RWPE2 (cell line): ENCODE measurements at regions not wholly inside any gene's neighbourhood (a gene's known extent, or its start where the extent isn't known, plus 50 kb on each side); places are given as distances from the start of the nearest gene placed in this dataset.

ENCODE experiments used
- ATAC-seq: fragments of 200-7000 bp; cut with Tn5 transposase; 3 replicates; pipeline ENCODE4 v1.9.1; 2021; ENCODE audit warnings: low read depth
- DNase-seq: peaks from one replicate; pipeline ENCODE4 v3.0.0-alpha.2; 2020; ENCODE audit warnings: low spot score
- H3K27ac ChIP-seq: fragments of 450-650 bp; 2 replicates; pipeline ENCODE4 v1.5.1; 2017; ENCODE audit warnings: mild to moderate bottlenecking; ENCODE audit not compliant: poor library complexity, severe bottlenecking
- H3K27me3 ChIP-seq: fragments of 250-450 bp; sonication (Bioruptor Pico); 2 replicates; pipeline ENCODE4 v1.5.1; 2021; ENCODE audit warnings: mild to moderate bottlenecking, moderate library complexity; ENCODE audit not compliant: insufficient read depth, poor library complexity, severe bottlenecking
- H3K36me3 ChIP-seq: fragments of 250-450 bp; sonication (Bioruptor Pico); 2 replicates; pipeline ENCODE4 v1.5.1; 2020; ENCODE audit warnings: low read depth, mild to moderate bottlenecking, moderate library complexity
- H3K4me1 ChIP-seq: fragments of 250-450 bp; sonication (Bioruptor Pico); 2 replicates; pipeline ENCODE4 v1.5.1; 2021; ENCODE audit warnings: mild to moderate bottlenecking, moderate library complexity; ENCODE audit not compliant: insufficient read depth, poor library complexity, severe bottlenecking
- H3K4me3 ChIP-seq: fragments of 250-450 bp; sonication (Bioruptor Pico); 2 replicates; pipeline ENCODE4 v1.5.1; 2021; ENCODE audit warnings: mild to moderate bottlenecking, moderate library complexity; ENCODE audit not compliant: severe bottlenecking
- H3K9me3 ChIP-seq: fragments of 250-450 bp; sonication (Bioruptor Pico); 2 replicates; pipeline ENCODE4 v1.5.1; 2021; ENCODE audit warnings: mild to moderate bottlenecking, moderate library complexity; ENCODE audit not compliant: severe bottlenecking
- TF ChIP-seq, protein P1 (sequence below): fragments of 450-650 bp; IDR thresholded peaks from one replicate; pipeline ENCODE4 v1.5.1; 2017; ENCODE audit warnings: mild to moderate bottlenecking, moderate library complexity; ENCODE audit not compliant: poor library complexity, severe bottlenecking

DNA sequence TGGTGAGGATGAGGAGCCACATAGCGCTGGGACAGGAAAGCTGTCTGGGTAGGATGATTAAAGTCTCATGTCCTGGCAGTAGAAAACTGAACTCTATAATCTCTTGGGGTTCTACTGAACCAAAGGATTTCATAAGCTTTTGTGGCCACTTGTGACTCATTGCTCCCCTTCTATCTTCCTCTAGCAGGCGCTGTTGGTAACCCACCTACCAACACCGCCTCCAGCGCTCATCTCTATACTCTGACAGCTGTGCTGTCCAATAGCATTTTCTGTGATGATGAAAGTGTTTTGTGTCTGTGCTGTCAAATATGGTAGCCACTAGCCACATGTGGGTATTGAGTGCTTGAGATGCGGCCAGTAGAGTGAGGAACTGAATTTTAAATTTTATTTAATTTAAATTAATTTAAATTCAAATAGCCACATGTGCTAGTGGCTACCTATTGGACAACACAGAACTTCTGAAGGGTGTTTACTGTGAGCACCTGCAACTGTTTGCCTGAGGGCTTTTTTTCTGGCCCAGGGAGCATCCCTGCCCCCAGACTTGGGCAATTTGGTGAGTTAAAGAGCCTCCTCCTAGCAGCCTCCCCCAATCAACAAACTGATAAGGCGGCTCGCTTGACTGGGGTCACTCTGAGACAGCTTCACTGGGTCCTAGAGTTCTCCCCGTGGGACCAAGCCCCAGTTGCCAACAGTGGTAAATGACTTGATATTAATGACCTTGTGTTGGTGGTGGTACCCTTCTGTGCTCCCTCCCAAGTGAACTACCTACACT lies 169.2 kb upstream of the ATP6AP2 start:
- Histone ChIP-seq H3K9me3 (no peaks in the 10 kb centered on the region), H3K4me3 (no peak overlapping the region), H3K36me3 (no peaks in the 10 kb centered on the region), H3K27me3 (no peaks in the 10 kb centered on the region), H3K4me1 (no peaks in the 10 kb centered on the region), H3K27ac (no peak overlapping the region)
- TF ChIP-seq, protein P1, sequence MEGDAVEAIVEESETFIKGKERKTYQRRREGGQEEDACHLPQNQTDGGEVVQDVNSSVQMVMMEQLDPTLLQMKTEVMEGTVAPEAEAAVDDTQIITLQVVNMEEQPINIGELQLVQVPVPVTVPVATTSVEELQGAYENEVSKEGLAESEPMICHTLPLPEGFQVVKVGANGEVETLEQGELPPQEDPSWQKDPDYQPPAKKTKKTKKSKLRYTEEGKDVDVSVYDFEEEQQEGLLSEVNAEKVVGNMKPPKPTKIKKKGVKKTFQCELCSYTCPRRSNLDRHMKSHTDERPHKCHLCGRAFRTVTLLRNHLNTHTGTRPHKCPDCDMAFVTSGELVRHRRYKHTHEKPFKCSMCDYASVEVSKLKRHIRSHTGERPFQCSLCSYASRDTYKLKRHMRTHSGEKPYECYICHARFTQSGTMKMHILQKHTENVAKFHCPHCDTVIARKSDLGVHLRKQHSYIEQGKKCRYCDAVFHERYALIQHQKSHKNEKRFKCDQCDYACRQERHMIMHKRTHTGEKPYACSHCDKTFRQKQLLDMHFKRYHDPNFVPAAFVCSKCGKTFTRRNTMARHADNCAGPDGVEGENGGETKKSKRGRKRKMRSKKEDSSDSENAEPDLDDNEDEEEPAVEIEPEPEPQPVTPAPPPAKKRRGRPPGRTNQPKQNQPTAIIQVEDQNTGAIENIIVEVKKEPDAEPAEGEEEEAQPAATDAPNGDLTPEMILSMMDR = no peak
- DNase-seq (no peak), ATAC-seq (no peak)

DNA sequence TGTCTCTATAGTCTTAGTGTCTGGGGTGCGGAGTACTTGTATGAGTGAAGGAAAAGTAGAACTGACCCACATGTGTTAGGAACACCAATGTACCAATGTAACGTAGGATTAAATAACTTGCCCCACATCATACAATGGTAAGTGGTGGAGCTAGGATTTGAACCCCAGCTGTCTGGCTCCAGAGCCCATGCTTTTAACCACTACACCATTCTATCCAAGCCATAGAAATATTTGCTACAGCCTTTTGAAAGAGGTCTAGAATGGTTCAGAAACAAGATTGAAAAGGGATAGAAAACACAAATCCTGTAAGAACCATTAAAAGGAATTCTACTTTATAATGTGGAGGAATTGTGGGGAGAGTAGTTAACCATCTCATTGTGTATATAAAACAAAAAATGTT lies 169.9 kb upstream of the ATP6AP2 start:
- Histone ChIP-seq H3K4me1 (no peaks in the 10 kb centered on the region), H3K27me3 (no peaks in the 10 kb centered on the region), H3K27ac (no peak overlapping the region), H3K36me3 (no peaks in the 10 kb centered on the region), H3K4me3 (no peak overlapping the region), H3K9me3 (no peaks in the 10 kb centered on the region)
- ATAC-seq = no peak
- TF ChIP-seq, protein P1 = no peak
- DNase-seq = no peak

DNA sequence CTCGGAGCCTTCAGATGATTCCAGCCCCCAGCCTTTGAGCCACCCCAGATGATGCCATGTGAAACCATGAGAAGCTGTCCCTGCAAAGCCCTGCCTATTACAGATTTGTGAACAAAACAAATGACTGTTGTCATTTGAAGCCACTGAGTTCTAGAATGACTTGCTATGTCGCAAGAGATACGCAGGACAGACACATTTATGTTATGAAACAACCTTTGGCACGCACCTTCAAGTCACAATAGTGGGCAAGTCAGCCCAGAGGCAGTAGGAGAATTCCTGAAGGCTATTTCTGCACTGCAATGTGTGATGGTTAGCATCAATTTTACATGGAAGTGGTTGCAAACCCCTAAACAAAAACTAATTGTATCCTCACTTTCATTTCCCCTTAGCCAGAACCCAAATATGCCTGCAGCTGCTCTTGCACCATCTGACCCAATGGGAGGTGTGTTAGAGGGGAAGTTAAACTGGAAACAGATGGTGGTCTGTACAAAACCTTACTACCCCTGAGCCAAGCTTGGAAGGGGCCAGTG lies 174.4 kb upstream of the ATP6AP2 start:
- H3K27me3 ChIP-seq = no peaks in the 10 kb centered on the region
- H3K9me3 ChIP-seq = no peaks in the 10 kb centered on the region
- TF ChIP-seq, protein P1 = no peak
- no peak overlapping the region for H3K4me3 ChIP-seq
- no peaks in the 10 kb centered on the region for H3K4me1 ChIP-seq
- ATAC-seq = no peak
- DNase-seq = no peak
- H3K36me3 ChIP-seq = no peaks in the 10 kb centered on the region
- H3K27ac ChIP-seq = no peak overlapping the region

DNA sequence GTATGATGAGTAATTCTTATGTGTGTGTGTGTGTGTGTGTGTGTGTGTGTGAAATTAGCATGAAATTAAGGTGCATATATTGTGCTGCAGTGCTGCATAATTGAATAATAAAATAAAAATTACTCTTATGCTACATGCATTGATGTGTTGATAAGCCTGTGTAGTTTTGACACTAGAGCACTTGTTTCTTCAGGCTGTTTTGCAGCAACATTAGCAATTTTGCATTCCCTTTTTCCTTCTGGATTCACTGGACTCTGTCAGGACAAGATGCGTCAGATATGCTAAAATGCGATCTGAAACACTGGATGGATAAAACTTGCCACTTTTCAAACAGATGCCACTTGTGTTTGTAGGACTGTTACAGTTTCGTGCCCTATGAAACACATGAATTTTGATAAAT lies 175.4 kb upstream of the ATP6AP2 start:
- TF ChIP-seq, protein P1 = no peak
- no peak for DNase-seq

DNA sequence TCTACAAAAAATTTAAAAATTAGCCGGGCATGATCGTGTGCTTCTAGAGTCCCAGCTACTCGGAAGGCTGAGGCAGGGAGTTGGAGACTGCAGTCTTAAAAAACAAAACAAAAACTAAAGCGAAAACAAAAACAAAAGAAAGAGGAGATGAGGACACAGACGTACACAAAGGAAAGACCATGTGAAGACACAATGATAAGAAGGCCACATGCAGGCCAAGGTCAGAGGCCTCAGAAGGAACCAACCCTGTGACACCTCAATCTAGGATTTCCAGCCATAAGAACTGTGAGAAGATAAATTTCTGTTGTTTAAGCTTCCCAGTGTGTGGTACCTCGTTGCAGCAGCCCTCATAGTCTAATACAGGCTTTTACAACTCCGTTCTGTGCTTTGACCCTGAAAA lies 177.0 kb upstream of the ATP6AP2 start:
- ATAC-seq = no peak
- Histone ChIP-seq H3K9me3 (no peaks in the 10 kb centered on the region), H3K4me1 (no peaks in the 10 kb centered on the region), H3K36me3 (no peaks in the 10 kb centered on the region), H3K27ac (no peak overlapping the region), H3K27me3 (no peaks in the 10 kb centered on the region), H3K4me3 (no peak overlapping the region)
- no peak for DNase-seq
- TF ChIP-seq, protein P1 = no peak

More for the DNA sequence above, 175.4 kb upstream of the ATP6AP2 start:
- H3K4me1 ChIP-seq = no peaks in the 10 kb centered on the region
- no peak overlapping the region for H3K27ac ChIP-seq
- no peak for ATAC-seq
- no peaks in the 10 kb centered on the region for H3K27me3 ChIP-seq
- H3K36me3 ChIP-seq = no peaks in the 10 kb centered on the region
- no peak overlapping the region for H3K4me3 ChIP-seq
- H3K9me3 ChIP-seq = no peaks in the 10 kb centered on the region
